SK-N-SH treated with all-trans-retinoic acid at 6 μM for 48 hours (cell line): ENCODE measurements at regions not wholly inside any gene's neighbourhood (a gene's known extent, or its start where the extent isn't known, plus 50 kb on each side); places are given as distances from the start of the nearest gene placed in this dataset.

Experiments
- ATAC-seq: fragments of 200-7000 bp; cut with Tn5 transposase; 3 replicates; pipeline ENCODE4 v1.9.1; 2020; ENCODE audit warnings: mild to moderate bottlenecking, moderate library complexity
- ARNTL ChIP-seq: fragments of 450-650 bp; formaldehyde crosslinking; IDR thresholded peaks from 2 replicates; pipeline ENCODE4 v1.5.0; 2020; ENCODE audit warnings: low read depth, mild to moderate bottlenecking, moderate library complexity, borderline replicate concordance
- BACH2 ChIP-seq: fragments of 250-450 bp; sonication (Bioruptor Pico); IDR thresholded peaks from 2 replicates; pipeline ENCODE4 v1.9.0; 2021; ENCODE audit warnings: mild to moderate bottlenecking, borderline replicate concordance
- CSDC2 ChIP-seq: fragments of 250-450 bp; sonication (Bioruptor Pico); IDR thresholded peaks from 2 replicates; pipeline ENCODE4 v1.5.0; 2020; ENCODE audit warnings: mild to moderate bottlenecking, moderate library complexity
- ESRRG ChIP-seq: fragments of 250-450 bp; sonication (Bioruptor Pico); IDR thresholded peaks from 2 replicates; pipeline ENCODE4 v1.6.1; 2021; ENCODE audit warnings: mild to moderate bottlenecking
- GLIS3 ChIP-seq: fragments of 250-450 bp; sonication (Bioruptor Pico); IDR thresholded peaks from 2 replicates; pipeline ENCODE4 v1.5.0; 2020; ENCODE audit warnings: mild to moderate bottlenecking, moderate library complexity
- ISL1 ChIP-seq: fragments of 250-450 bp; sonication (Bioruptor Pico); IDR thresholded peaks from 2 replicates; pipeline ENCODE4 v2.1.2; 2022; ENCODE audit warnings: mild to moderate bottlenecking, moderate library complexity
- OSR1 ChIP-seq: fragments of 250-450 bp; sonication (Bioruptor Pico); IDR thresholded peaks from 2 replicates; pipeline ENCODE4 v1.8.0; 2022; ENCODE audit warnings: moderate library complexity, mild to moderate bottlenecking, inconsistent platforms
- PPARA ChIP-seq: fragments of 250-450 bp; sonication (Bioruptor Pico); IDR thresholded peaks from 2 replicates; pipeline ENCODE4 v1.5.0; 2020; ENCODE audit warnings: mild to moderate bottlenecking, borderline replicate concordance
- RARB ChIP-seq: fragments of 250-450 bp; sonication (Bioruptor Pico); IDR thresholded peaks from 2 replicates; pipeline ENCODE4 v1.8.0; 2021; ENCODE audit warnings: mild to moderate bottlenecking, moderate library complexity
- SNAI2 ChIP-seq: fragments of 250-450 bp; sonication (Bioruptor Pico); IDR thresholded peaks from 2 replicates; pipeline ENCODE4 v1.5.0; 2020; ENCODE audit warnings: mild to moderate bottlenecking, moderate library complexity
- TCF4 ChIP-seq: fragments of 250-450 bp; sonication (Bioruptor Pico); IDR thresholded peaks from 2 replicates; pipeline ENCODE4 v1.8.0; 2021; ENCODE audit warnings: mild to moderate bottlenecking, moderate library complexity, borderline replicate concordance
- TOX ChIP-seq: fragments of 250-450 bp; sonication (Bioruptor Pico); IDR thresholded peaks from 2 replicates; pipeline ENCODE4 v1.8.0; 2021; ENCODE audit warnings: mild to moderate bottlenecking, moderate library complexity, borderline replicate concordance
- ZC3H10 ChIP-seq: fragments of 250-450 bp; sonication (Bioruptor Pico); IDR thresholded peaks from 2 replicates; pipeline ENCODE4 v1.5.1; 2021; ENCODE audit warnings: mild to moderate bottlenecking, moderate library complexity
- ZFP3 ChIP-seq: fragments of 250-450 bp; sonication (Bioruptor Pico); IDR thresholded peaks from 2 replicates; pipeline ENCODE4 v1.5.0; 2020; ENCODE audit warnings: mild to moderate bottlenecking, moderate library complexity
- ZFP30 ChIP-seq: fragments of 450-650 bp; formaldehyde crosslinking; IDR thresholded peaks from 2 replicates; pipeline ENCODE4 v1.5.0; 2022; ENCODE audit warnings: mild to moderate bottlenecking, moderate library complexity
- ZNF565 ChIP-seq: fragments of 450-650 bp; formaldehyde crosslinking; conservative IDR thresholded peaks from 2 replicates; pipeline ENCODE4 v1.5.0; 2020; ENCODE audit warnings: low read depth, mild to moderate bottlenecking, moderate library complexity
- ZNF70 ChIP-seq: fragments of 450-650 bp; formaldehyde crosslinking; IDR thresholded peaks from 2 replicates; pipeline ENCODE4 v1.5.0; 2020; ENCODE audit warnings: mild to moderate bottlenecking, moderate library complexity
- ZNF8 ChIP-seq: fragments of 450-650 bp; formaldehyde crosslinking; IDR thresholded peaks from 2 replicates; pipeline ENCODE4 v1.5.0; 2020; ENCODE audit warnings: mild to moderate bottlenecking, moderate library complexity
- TF ChIP-seq, protein P1 (sequence below): fragments of 250-450 bp; sonication (Bioruptor Pico); IDR thresholded peaks from 2 replicates; pipeline ENCODE4 v1.8.0; 2021; ENCODE audit warnings: low read depth, mild to moderate bottlenecking, moderate library complexity, borderline replicate concordance
- TF ChIP-seq, protein P2 (sequence below): fragments of 250-450 bp; sonication (Bioruptor Pico); IDR thresholded peaks from 2 replicates; pipeline ENCODE4 v1.8.0; 2020; ENCODE audit warnings: mild to moderate bottlenecking, moderate library complexity, borderline replicate concordance
- TF ChIP-seq, protein P3 (sequence below): fragments of 250-450 bp; sonication (Bioruptor Pico); IDR thresholded peaks from 2 replicates; pipeline ENCODE4 v1.5.1; 2021; ENCODE audit warnings: mild to moderate bottlenecking, moderate library complexity
- TF ChIP-seq, protein P4 (sequence below): fragments of 250-450 bp; sonication (Bioruptor Pico); IDR thresholded peaks from 2 replicates; pipeline ENCODE4 v1.5.1; 2020; ENCODE audit warnings: low read depth, mild to moderate bottlenecking, moderate library complexity

DNA sequence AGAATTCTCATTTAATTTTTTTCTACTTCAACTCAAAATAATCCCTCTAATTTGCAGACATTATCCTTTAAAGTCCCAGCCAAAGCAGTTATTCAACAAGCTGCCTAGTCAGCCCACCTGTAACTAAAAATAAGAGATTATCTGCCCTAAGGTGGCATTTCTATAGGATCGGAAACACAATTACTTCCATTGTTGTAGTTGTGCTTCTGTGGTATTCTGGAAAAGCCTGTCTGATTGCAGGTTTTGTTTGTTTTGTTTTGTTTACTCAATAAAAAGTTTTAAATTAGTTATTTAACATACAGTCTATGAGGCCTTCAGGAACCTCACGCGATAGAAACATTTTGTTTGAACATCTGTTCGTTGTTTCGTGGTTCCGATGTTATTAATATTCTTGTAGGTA, 101.0 kb downstream of the ZIC5 start:
- no peak for ATAC-seq
- no peak for TF ChIP-seq ZNF70 (CRISPR knock-in tag)
- TF ChIP-seq TCF4 (CRISPR knock-in tag), result no peak
- no peak for TF ChIP-seq PPARA
- no peak for TF ChIP-seq RARB (CRISPR knock-in tag)
- TF ChIP-seq, protein P1, sequence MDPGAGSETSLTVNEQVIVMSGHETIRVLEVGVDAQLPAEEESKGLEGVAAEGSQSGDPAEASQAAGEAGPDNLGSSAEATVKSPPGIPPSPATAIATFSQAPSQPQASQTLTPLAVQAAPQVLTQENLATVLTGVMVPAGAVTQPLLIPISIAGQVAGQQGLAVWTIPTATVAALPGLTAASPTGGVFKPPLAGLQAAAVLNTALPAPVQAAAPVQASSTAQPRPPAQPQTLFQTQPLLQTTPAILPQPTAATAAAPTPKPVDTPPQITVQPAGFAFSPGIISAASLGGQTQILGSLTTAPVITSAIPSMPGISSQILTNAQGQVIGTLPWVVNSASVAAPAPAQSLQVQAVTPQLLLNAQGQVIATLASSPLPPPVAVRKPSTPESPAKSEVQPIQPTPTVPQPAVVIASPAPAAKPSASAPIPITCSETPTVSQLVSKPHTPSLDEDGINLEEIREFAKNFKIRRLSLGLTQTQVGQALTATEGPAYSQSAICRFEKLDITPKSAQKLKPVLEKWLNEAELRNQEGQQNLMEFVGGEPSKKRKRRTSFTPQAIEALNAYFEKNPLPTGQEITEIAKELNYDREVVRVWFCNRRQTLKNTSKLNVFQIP (CRISPR knock-in tag), result no peak
- TF ChIP-seq ZNF565 (CRISPR knock-in tag), result no peak
- TF ChIP-seq, protein P2, sequence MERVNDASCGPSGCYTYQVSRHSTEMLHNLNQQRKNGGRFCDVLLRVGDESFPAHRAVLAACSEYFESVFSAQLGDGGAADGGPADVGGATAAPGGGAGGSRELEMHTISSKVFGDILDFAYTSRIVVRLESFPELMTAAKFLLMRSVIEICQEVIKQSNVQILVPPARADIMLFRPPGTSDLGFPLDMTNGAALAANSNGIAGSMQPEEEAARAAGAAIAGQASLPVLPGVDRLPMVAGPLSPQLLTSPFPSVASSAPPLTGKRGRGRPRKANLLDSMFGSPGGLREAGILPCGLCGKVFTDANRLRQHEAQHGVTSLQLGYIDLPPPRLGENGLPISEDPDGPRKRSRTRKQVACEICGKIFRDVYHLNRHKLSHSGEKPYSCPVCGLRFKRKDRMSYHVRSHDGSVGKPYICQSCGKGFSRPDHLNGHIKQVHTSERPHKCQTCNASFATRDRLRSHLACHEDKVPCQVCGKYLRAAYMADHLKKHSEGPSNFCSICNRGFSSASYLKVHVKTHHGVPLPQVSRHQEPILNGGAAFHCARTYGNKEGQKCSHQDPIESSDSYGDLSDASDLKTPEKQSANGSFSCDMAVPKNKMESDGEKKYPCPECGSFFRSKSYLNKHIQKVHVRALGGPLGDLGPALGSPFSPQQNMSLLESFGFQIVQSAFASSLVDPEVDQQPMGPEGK (CRISPR knock-in tag), result no peak
- no peak for TF ChIP-seq ISL1 (CRISPR knock-in tag)
- no peak for TF ChIP-seq GLIS3 (CRISPR knock-in tag)
- TF ChIP-seq, protein P3, sequence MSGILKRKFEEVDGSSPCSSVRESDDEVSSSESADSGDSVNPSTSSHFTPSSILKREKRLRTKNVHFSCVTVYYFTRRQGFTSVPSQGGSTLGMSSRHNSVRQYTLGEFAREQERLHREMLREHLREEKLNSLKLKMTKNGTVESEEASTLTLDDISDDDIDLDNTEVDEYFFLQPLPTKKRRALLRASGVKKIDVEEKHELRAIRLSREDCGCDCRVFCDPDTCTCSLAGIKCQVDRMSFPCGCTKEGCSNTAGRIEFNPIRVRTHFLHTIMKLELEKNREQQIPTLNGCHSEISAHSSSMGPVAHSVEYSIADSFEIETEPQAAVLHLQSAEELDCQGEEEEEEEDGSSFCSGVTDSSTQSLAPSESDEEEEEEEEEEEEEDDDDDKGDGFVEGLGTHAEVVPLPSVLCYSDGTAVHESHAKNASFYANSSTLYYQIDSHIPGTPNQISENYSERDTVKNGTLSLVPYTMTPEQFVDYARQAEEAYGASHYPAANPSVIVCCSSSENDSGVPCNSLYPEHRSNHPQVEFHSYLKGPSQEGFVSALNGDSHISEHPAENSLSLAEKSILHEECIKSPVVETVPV (CRISPR knock-in tag), result no peak
- TF ChIP-seq ZC3H10, result no peak
- no peak for TF ChIP-seq TOX (CRISPR knock-in tag)
- TF ChIP-seq ARNTL, result no peak
- TF ChIP-seq ESRRG (CRISPR knock-in tag), result no peak
- TF ChIP-seq, protein P4, sequence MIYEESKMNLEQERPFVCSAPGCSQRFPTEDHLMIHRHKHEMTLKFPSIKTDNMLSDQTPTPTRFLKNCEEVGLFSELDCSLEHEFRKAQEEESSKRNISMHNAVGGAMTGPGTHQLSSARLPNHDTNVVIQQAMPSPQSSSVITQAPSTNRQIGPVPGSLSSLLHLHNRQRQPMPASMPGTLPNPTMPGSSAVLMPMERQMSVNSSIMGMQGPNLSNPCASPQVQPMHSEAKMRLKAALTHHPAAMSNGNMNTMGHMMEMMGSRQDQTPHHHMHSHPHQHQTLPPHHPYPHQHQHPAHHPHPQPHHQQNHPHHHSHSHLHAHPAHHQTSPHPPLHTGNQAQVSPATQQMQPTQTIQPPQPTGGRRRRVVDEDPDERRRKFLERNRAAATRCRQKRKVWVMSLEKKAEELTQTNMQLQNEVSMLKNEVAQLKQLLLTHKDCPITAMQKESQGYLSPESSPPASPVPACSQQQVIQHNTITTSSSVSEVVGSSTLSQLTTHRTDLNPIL (CRISPR knock-in tag), result no peak
- TF ChIP-seq CSDC2 (CRISPR knock-in tag), result no peak
- no peak for TF ChIP-seq ZFP30 (CRISPR knock-in tag)
- TF ChIP-seq BACH2 (CRISPR knock-in tag), result no peak
- no peak for TF ChIP-seq ZNF8 (CRISPR knock-in tag)
- no peak for TF ChIP-seq ZFP3 (CRISPR knock-in tag)
- TF ChIP-seq, all 23 proteins: peak for 0

DNA sequence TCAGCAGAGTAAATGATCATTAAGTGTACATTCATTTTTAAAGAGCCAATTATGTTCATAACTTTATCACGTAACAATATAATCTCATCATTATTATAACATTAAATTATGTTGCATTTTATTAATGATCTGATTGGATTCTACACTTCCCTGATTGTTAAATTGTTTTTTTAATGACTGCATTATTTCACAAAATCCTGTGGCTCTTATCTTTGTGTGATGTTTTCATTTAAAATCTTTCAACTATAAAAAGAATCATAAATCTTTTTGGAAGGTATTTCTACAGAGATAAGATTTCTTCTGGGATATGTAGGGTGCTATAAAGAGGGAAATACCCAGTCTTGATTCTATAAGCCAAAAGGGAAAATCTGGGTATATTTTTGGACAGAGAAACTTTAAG, 101.7 kb downstream of the ZIC5 start:
- no peak for ATAC-seq
- TF ChIP-seq ZNF70 (CRISPR knock-in tag) (no peak), ZC3H10 (no peak), RARB (CRISPR knock-in tag) (no peak), ESRRG (CRISPR knock-in tag) (no peak), BACH2 (CRISPR knock-in tag) (no peak), TOX (CRISPR knock-in tag) (no peak), ISL1 (CRISPR knock-in tag) (no peak), SNAI2 (CRISPR knock-in tag) (no peak), OSR1 (no peak), ZNF8 (CRISPR knock-in tag) (no peak), ZFP3 (CRISPR knock-in tag) (no peak), ARNTL (no peak), GLIS3 (CRISPR knock-in tag) (no peak), ZNF565 (CRISPR knock-in tag) (no peak), CSDC2 (CRISPR knock-in tag) (no peak), ZFP30 (CRISPR knock-in tag) (no peak)
- TF ChIP-seq, protein P2 (CRISPR knock-in tag), result no peak
- TF ChIP-seq, protein P4 (CRISPR knock-in tag), result no peak
- TF ChIP-seq, protein P1 (CRISPR knock-in tag), result no peak
- TF ChIP-seq, protein P3 (CRISPR knock-in tag), result no peak
